ENCODE measurements at regions not wholly inside any gene's neighbourhood (a gene's known extent, or its start where the extent isn't known, plus 50 kb on each side); places are given as distances from the start of the nearest gene placed in this dataset.

DNA sequence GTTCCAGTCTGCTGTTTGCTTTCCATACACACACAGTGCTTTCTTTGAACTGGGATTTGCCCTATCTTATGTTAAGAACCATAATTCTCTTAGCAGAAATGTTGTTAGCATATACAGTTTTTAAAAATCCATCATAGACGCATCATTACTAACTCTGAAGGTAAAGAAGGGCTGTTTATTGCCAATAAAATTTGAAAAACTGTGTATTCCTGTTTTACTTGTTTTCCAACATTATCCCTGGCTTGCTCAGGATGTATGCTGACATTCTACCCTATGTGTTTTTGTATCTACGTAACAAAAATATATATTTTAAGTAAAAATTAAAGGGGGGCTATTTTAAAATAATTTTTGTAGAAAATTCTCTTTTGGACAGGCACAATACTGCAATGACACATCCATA, 857.2 kb downstream of the BRINP3 start:
- Histone ChIP-seq H3K4me1 (ENCODE audit: insufficient read depth, low read length) (no peaks in the 10 kb centered on the region), H3K36me3 (ENCODE audit: insufficient read depth, low read length) (no peaks in the 10 kb centered on the region), H3K4me3 (ENCODE audit: low read length) (no peak overlapping the region), H3K27ac (ENCODE audit: low read depth in 1 of 2, low read length in 2 of 2) (no peak overlapping the region), H3K27me3 (ENCODE audit: control insufficient read depth in 1 of 2, insufficient read depth in 2 of 2, low read length in 2 of 2) (no peaks in the 10 kb centered on the region), H3K9me3 (ENCODE audit: control insufficient read depth in 1 of 2, insufficient read depth in 1 of 2, low read length in 2 of 2) (no peaks in the 10 kb centered on the region)
- H3K4me1 Mint-ChIP-seq (ENCODE audit: low read depth), result no peaks in the 10 kb centered on the region
- no peaks in the 10 kb centered on the region for H3K27me3 Mint-ChIP-seq
- H3K4me3 Mint-ChIP-seq, result no peak overlapping the region
- no peak for TF ChIP-seq CTCF (IDR thresholded peaks at IDR 0.05)
- H3K36me3 Mint-ChIP-seq (ENCODE audit: low read depth), result no peaks in the 10 kb centered on the region
- DNase-seq, result no peak
- no peak for ATAC-seq (ENCODE audit: poor library complexity)
- ChIA-PET CTCF (no interaction called here), POLR2A (no interaction called here)
- no peak overlapping the region for H3K27ac Mint-ChIP-seq
- intact Hi-C loops (cut with DNase I, micrococcal nuclease), result no loop called here
- H3K9me3 Mint-ChIP-seq, result peaks cover 5% of the 10 kb centered on the region

DNA sequence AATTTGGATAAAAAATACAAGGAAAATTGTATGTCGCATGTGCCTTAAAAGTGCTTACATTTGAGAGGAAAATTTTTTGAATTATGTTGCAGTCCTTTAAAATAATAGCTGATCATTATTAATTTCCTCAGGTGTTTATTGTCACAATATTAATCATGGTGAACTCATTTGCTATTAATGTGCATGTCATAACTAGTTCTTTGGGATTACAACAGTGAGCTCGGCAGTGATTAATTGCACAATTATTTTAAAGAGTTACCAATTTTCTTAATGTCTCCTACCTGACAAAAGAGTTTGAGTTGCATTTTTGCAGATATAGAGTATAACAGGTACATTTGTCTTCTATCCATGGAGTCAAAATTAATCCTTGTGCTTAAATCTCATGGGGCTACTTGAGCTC, 854.3 kb downstream of the BRINP3 start:
- ChIA-PET CTCF (no interaction called here), POLR2A (no interaction called here)
- H3K27me3 Mint-ChIP-seq, result no peaks in the 10 kb centered on the region

GRCh38 chr1:189627427-189627826, 850.2 kb downstream of the BRINP3 start:
- Histone ChIP-seq H3K27me3 (ENCODE audit: control insufficient read depth in 1 of 2, insufficient read depth in 2 of 2, low read length in 2 of 2) (no peaks in the 10 kb centered on the region), H3K4me1 (ENCODE audit: insufficient read depth, low read length) (no peaks in the 10 kb centered on the region), H3K36me3 (ENCODE audit: insufficient read depth, low read length) (no peaks in the 10 kb centered on the region), H3K4me3 (ENCODE audit: low read length) (no peak overlapping the region), H3K27ac (ENCODE audit: low read depth in 1 of 2, low read length in 2 of 2) (no peak overlapping the region), H3K9me3 (ENCODE audit: control insufficient read depth in 1 of 2, insufficient read depth in 1 of 2, low read length in 2 of 2) (no peaks in the 10 kb centered on the region)
- peaks cover 2% of the 10 kb centered on the region for H3K9me3 Mint-ChIP-seq
- TF ChIP-seq CTCF (IDR thresholded peaks at IDR 0.05), result no peak
- ATAC-seq (ENCODE audit: poor library complexity), result no peak
- H3K27me3 Mint-ChIP-seq, result no peaks in the 10 kb centered on the region
- H3K4me1 Mint-ChIP-seq (ENCODE audit: low read depth), result no peaks in the 10 kb centered on the region
- POLR2A ChIA-PET, result no interaction called here
- CTCF ChIA-PET, result no interaction called here
- intact Hi-C loops (cut with DNase I, micrococcal nuclease), result no loop called here
- DNase-seq, result no peak
- no peaks in the 10 kb centered on the region for H3K36me3 Mint-ChIP-seq (ENCODE audit: low read depth)
- H3K27ac Mint-ChIP-seq, result no peak overlapping the region
- H3K4me3 Mint-ChIP-seq, result no peak overlapping the region

More for the DNA sequence above, 854.3 kb downstream of the BRINP3 start:
- no peak for DNase-seq
- H3K27ac ChIP-seq (ENCODE audit: low read depth in 1 of 2, low read length in 2 of 2), result no peak overlapping the region
- intact Hi-C loops (cut with DNase I, micrococcal nuclease), result no loop called here
- H3K4me1 Mint-ChIP-seq (ENCODE audit: low read depth), result no peaks in the 10 kb centered on the region
- H3K36me3 Mint-ChIP-seq (ENCODE audit: low read depth), result no peaks in the 10 kb centered on the region
- no peaks in the 10 kb centered on the region for H3K27me3 ChIP-seq (ENCODE audit: control insufficient read depth in 1 of 2, insufficient read depth in 2 of 2, low read length in 2 of 2)
- no peak for TF ChIP-seq CTCF (IDR thresholded peaks at IDR 0.05)
- H3K36me3 ChIP-seq (ENCODE audit: insufficient read depth, low read length), result no peaks in the 10 kb centered on the region
- H3K4me3 ChIP-seq (ENCODE audit: low read length), result no peak overlapping the region
- H3K4me1 ChIP-seq (ENCODE audit: insufficient read depth, low read length), result no peaks in the 10 kb centered on the region
- H3K9me3 ChIP-seq (ENCODE audit: control insufficient read depth in 1 of 2, insufficient read depth in 1 of 2, low read length in 2 of 2), result no peaks in the 10 kb centered on the region
- H3K27ac Mint-ChIP-seq, result no peak overlapping the region
- H3K4me3 Mint-ChIP-seq, result no peak overlapping the region
- peaks cover 4% of the 10 kb centered on the region for H3K9me3 Mint-ChIP-seq
- no peak for ATAC-seq (ENCODE audit: poor library complexity)
